G401 (cell line): ENCODE measurements at regions not wholly inside any gene's neighbourhood (a gene's known extent, or its start where the extent isn't known, plus 50 kb on each side); places are given as distances from the start of the nearest gene placed in this dataset.

Experiments used
- DNase-seq: peaks from one replicate; pipeline ENCODE4 v3.0.0-alpha.2; 2015; ENCODE audit warnings: low spot score
- in situ Hi-C: cut with HindIII; loops from 2 replicates; pipeline ENCODE4 v1.10.0; 2016; ENCODE audit warnings: low sequenced_read_pairs, mixed read lengths

GRCh38 chr10:52437205-52437646, 123.1 kb downstream of the DKK1 start:
- in situ Hi-C loops, result no loop called here
- DNase-seq, result no peak

GRCh38 chr10:52438119-52438518, 124.0 kb downstream of the DKK1 start:
- DNase-seq, result no peak
- in situ Hi-C loops, result no loop called here

- in situ Hi-C loops, result no loop called here
- peak; percentile 6 for DNase-seq
Observed at GRCh38 chr10:52440612-52441285, 126.7 kb downstream of the DKK1 start.

GRCh38 chr10:52442576-52442975, 128.5 kb downstream of the DKK1 start:
- no peak for DNase-seq
- in situ Hi-C loops, result no loop called here

GRCh38 chr10:52443419-52444388, 129.6 kb downstream of the DKK1 start:
- no peak for DNase-seq
- in situ Hi-C loops, result no loop called here

- no peak for DNase-seq
- in situ Hi-C loops, result no loop called here
Observed at GRCh38 chr10:52446391-52446790, 132.3 kb downstream of the DKK1 start.

- in situ Hi-C loops, result no loop called here
- DNase-seq, result no peak
Observed at GRCh38 chr10:52447931-52448353, 133.9 kb downstream of the DKK1 start.

GRCh38 chr10:52450762-52451291, 136.7 kb downstream of the DKK1 start:
- no peak for DNase-seq
- in situ Hi-C loops, result no loop called here

- DNase-seq, result no peak
- in situ Hi-C loops, result no loop called here
Observed at GRCh38 chr10:52451817-52452216, 137.7 kb downstream of the DKK1 start.

GRCh38 chr10:52452600-52453493, 138.8 kb downstream of the DKK1 start:
- DNase-seq, result no peak
- in situ Hi-C loops, result no loop called here

GRCh38 chr10:52453501-52453900, 139.4 kb downstream of the DKK1 start:
- no peak for DNase-seq
- in situ Hi-C loops, result no loop called here

- in situ Hi-C loops, result no loop called here
- no peak for DNase-seq
Observed at GRCh38 chr10:52454491-52454890, 140.4 kb downstream of the DKK1 start.

GRCh38 chr10:52455098-52455497, 141.0 kb downstream of the DKK1 start:
- DNase-seq, result no peak
- in situ Hi-C loops, result no loop called here

GRCh38 chr10:52459097-52459496, 145.0 kb downstream of the DKK1 start:
- no peak for DNase-seq
- in situ Hi-C loops, result no loop called here

GRCh38 chr10:52463826-52464225, 149.7 kb downstream of the DKK1 start:
- in situ Hi-C loops, result no loop called here
- DNase-seq, result no peak

- in situ Hi-C loops, result no loop called here
- DNase-seq, result no peak
Observed at GRCh38 chr10:52464368-52465124, 150.5 kb downstream of the DKK1 start.

- DNase-seq, result no peak
- in situ Hi-C loops, result no loop called here
Observed at GRCh38 chr10:52465202-52465601, 151.1 kb downstream of the DKK1 start.

- in situ Hi-C loops, result no loop called here
- no peak for DNase-seq
Observed at GRCh38 chr10:52466464-52466863, 152.4 kb downstream of the DKK1 start.
